GM15510 (cell line): ENCODE measurements at regions not wholly inside any gene's neighbourhood (a gene's known extent, or its start where the extent isn't known, plus 50 kb on each side); places are given as distances from the start of the nearest gene placed in this dataset.

Source experiments
- POLR2A ChIP-seq: IDR thresholded peaks from 3 replicates; pipeline ENCODE4 v1.6.1; 2011; ENCODE audit warnings: borderline replicate concordance; ENCODE audit not compliant: insufficient read length; ENCODE audit errors: extremely low read depth

GRCh38 chr6:11833626-11834592 is 55.3 kb upstream of the ADTRP start:
- peak; percentile 28 for TF ChIP-seq POLR2A

DNA sequence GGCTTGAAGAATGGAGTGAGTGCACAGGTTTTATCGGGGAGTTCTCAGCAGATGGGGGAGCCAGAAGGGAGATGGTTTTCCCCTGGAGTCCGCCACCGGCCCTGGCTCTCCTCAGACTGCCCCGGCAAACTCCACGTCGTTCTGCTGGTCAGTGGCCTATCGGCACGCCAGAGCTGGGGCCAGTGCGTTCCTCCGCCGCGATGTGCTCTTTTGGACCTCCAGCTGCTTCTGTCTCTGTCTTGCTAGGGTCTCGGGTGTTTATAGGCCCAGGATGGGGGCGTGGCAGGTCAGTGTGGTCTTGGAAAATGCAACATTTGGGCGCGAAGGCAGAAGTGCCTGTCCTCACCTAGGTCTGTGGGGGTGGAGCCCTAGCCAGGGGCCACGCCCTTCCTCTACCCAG is 53.0 kb upstream of the ADTRP start:
- TF ChIP-seq POLR2A: no peak

DNA sequence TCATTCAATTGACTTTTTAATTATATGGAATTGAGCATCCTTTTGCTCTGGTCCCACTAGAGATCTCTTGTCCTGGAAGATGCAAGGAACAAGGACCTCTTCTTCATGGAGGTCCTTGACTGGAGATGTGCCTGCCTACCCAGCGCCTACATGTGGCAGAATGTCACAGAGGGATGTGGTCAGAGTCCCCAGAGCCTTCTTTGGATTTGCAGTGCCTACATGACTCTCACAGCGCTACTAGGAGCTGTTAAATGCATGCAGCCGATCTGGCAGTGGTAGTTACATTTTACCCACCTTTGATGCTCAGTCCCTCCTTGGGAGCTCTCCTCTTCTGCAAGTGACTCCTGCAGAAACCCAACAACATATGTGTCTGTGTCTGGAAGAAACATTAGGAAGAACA is 51.9 kb upstream of the ADTRP start:
- TF ChIP-seq POLR2A: no peak

- no peak for TF ChIP-seq POLR2A
Observed at GRCh38 chr6:11830105-11830504, 51.5 kb upstream of the ADTRP start.

- TF ChIP-seq POLR2A: no peak
Observed at GRCh38 chr6:11828262-11828870, 49.8 kb upstream of the ADTRP start.
